ENCODE measurements at regions not wholly inside any gene's neighbourhood (a gene's known extent, or its start where the extent isn't known, plus 50 kb on each side); places are given as distances from the start of the nearest gene placed in this dataset.

- no peak for TF ChIP-seq ZNF664 (tag by site-specific recombination; IDR thresholded peaks at IDR 0.05)
- TF ChIP-seq YY2 (tag by site-specific recombination; IDR thresholded peaks at IDR 0.05), result no peak
- no peak for TF ChIP-seq ZNF777 (tag by site-specific recombination; IDR thresholded peaks at IDR 0.05; ENCODE audit: borderline replicate concordance)
- peak; percentile 86 for TF ChIP-seq PRDM10 (tag by site-specific recombination; IDR thresholded peaks at IDR 0.05)
- peak; percentile 99 for TF ChIP-seq ATF2 (tag by site-specific recombination; IDR thresholded peaks at IDR 0.05; ENCODE audit: low read depth)
- no peak for TF ChIP-seq ZNF530 (tag by site-specific recombination; IDR thresholded peaks at IDR 0.05; ENCODE audit: low read depth)
- no peak for TF ChIP-seq ZNF426 (tag by site-specific recombination; IDR thresholded peaks at IDR 0.05)
- peak; percentile 98 for TF ChIP-seq ZBTB8A (tag by site-specific recombination; IDR thresholded peaks at IDR 0.05)
- no peak; the same call in 1 of the 2 replicates for TF ChIP-seq ZBTB1 (tag by site-specific recombination; IDR thresholded peaks at IDR 0.05)
- peak; percentile 86 for TF ChIP-seq PRDM1 (tag by site-specific recombination; IDR thresholded peaks at IDR 0.05)
- TF ChIP-seq PRDM6 (tag by site-specific recombination; IDR thresholded peaks at IDR 0.05), result peak; percentile 52; the same call in 1 of the 2 replicates
- peak; percentile 50; the same call in 1 of the 2 replicates for TF ChIP-seq ZNF449 (tag by site-specific recombination; IDR thresholded peaks at IDR 0.05)
- no peak; the same call in 1 of the 2 replicates for TF ChIP-seq GLI4 (tag by site-specific recombination; IDR thresholded peaks at IDR 0.05)
- no peak for TF ChIP-seq SALL2 (tag by site-specific recombination; IDR thresholded peaks at IDR 0.05; ENCODE audit: borderline replicate concordance)
- no peak for TF ChIP-seq ZNF701 (tag by site-specific recombination; IDR thresholded peaks at IDR 0.05)
- TF ChIP-seq, protein P1, sequence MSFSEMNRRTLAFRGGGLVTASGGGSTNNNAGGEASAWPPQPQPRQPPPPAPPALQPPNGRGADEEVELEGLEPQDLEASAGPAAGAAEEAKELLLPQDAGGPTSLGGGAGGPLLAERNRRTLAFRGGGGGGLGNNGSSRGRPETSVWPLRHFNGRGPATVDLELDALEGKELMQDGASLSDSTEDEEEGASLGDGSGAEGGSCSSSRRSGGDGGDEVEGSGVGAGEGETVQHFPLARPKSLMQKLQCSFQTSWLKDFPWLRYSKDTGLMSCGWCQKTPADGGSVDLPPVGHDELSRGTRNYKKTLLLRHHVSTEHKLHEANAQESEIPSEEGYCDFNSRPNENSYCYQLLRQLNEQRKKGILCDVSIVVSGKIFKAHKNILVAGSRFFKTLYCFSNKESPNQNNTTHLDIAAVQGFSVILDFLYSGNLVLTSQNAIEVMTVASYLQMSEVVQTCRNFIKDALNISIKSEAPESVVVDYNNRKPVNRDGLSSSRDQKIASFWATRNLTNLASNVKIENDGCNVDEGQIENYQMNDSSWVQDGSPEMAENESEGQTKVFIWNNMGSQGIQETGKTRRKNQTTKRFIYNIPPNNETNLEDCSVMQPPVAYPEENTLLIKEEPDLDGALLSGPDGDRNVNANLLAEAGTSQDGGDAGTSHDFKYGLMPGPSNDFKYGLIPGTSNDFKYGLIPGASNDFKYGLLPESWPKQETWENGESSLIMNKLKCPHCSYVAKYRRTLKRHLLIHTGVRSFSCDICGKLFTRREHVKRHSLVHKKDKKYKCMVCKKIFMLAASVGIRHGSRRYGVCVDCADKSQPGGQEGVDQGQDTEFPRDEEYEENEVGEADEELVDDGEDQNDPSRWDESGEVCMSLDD (tag by site-specific recombination; IDR thresholded peaks at IDR 0.05), result peak; percentile 97
- peak; percentile 82 for TF ChIP-seq SP2 (tag by site-specific recombination; IDR thresholded peaks at IDR 0.05)
- no peak for TF ChIP-seq ZNF791 (tag by site-specific recombination; IDR thresholded peaks at IDR 0.05)
- TF ChIP-seq PBX3 (CRISPR knock-in tag; IDR thresholded peaks at IDR 0.05), result no peak
- peak; percentile 78 for TF ChIP-seq ZBTB48 (tag by site-specific recombination; IDR thresholded peaks at IDR 0.05)
- TF ChIP-seq ZFP3 (tag by site-specific recombination; IDR thresholded peaks at IDR 0.05; ENCODE audit: low read depth), result no peak
- no peak for TF ChIP-seq RBAK (tag by site-specific recombination; IDR thresholded peaks at IDR 0.05)
- TF ChIP-seq HOXD13 (CRISPR knock-in tag; IDR thresholded peaks at IDR 0.05; ENCODE audit: borderline replicate concordance), result no peak
- peak; percentile 77 for TF ChIP-seq ZNF639 (tag by site-specific recombination; IDR thresholded peaks at IDR 0.05)
- peak; percentile 94 for TF ChIP-seq ZNF660 (tag by site-specific recombination; IDR thresholded peaks at IDR 0.05)
- TF ChIP-seq ZNF510 (tag by site-specific recombination; IDR thresholded peaks at IDR 0.05; ENCODE audit: insufficient replicate concordance), result no peak
These were observed 108.8 kb downstream of the KCNRG start (continued) for GRCh38 chr13:50123862-50124535.

All from HEK293 (cell line).